TTC549 (cell line): ENCODE measurements at regions not wholly inside any gene's neighbourhood (a gene's known extent, or its start where the extent isn't known, plus 50 kb on each side); places are given as distances from the start of the nearest gene placed in this dataset.

Source experiments
- FAIRE-seq: peaks from 2 replicates; lab custom pipeline; 2012; peaks lifted over from hg19 to GRCh38; lab: Jason Lieb, UNC

- no peak for FAIRE-seq
These were observed 107.7 kb upstream of the MGAT5 start for GRCh38 chr2:134146161-134146560.

- FAIRE-seq, result no peak
These were observed 107.3 kb upstream of the MGAT5 start for GRCh38 chr2:134146620-134147019.

DNA sequence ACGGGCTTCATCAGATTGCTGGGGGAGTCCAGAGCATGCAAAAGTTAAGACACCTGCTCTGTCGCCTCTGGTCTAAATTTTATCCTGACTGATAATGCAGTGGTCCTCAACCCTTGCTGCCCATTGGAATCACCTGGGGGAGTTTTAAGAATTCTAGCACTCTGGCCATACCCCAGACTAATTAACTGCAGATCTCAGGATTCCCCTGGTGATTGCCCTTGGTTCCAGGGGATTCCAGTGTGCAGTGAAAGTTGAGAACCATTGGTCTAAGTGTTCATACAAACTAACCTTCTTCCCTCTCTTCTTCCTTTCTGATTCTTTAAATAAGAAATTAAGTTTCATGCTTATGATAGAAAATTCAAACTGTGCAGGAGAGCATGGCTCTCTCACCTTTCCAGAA, 105.7 kb upstream of the MGAT5 start:
- FAIRE-seq, result no peak

GRCh38 chr2:134148843-134149472, 104.9 kb upstream of the MGAT5 start:
- no peak for FAIRE-seq

GRCh38 chr2:134149904-134150303, 104.0 kb upstream of the MGAT5 start:
- no peak for FAIRE-seq

DNA sequence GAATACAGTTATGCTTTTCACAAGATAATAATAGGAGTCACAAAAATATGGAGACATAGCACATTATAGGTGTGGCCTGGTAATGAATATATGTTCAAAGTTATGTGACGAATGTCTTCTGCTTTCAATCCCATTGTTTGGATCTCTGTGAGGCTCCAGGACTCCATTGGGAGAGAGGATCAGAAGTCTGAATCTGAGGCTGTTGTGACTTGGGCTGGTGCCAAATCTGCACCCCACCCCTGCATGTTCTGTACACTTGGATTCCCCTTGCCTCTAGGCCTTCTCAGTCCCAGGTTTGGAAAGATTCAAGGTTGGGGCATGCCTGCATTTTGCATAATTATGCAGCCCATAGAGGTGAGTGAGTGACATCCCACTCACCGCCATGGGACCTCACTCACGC, 103.1 kb upstream of the MGAT5 start:
- FAIRE-seq, result no peak

DNA sequence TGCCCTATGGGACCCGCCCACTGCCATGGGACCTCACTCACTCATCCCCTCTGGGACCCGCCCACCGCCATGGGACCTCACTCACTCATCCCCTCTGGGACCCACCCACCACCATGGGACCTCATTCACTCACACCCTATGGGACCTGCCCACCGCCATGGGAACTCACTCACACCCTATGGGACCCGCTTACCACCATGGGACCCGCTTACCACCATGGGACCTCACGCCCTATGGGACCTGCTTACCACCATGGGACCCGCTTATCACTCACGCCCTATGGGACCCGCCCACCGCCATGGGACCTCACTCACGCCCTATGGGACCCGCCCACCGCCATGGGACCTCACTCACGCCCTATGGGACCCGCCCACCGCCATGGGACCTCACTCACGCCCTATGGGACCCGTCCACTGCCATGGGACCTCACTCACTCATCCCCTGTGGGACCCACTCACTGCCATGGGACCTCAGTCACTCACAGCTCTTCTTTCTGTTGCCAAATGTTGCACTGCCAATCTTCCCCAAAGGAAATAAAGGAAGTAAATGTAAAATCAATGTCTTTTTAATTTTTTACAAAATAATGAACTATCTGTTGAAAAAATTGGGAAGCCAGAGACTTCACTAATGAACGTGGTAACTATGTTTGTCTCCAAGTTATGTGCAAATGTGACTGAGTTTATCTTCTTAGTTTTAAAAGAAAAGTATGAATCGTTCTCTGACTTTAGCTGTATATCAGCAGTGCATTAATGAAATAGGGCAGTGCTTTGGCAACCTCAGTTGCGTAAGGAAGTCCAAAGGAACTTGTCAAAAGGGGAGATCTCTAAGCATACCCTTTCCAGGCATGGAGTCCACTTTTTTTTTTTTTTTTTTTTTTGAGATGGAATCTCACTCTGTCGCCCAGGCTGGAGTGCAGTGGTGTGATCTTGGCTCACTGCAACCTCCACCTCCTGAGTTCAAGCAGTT, 101.5 kb upstream of the MGAT5 start:
- FAIRE-seq, result no peak

DNA sequence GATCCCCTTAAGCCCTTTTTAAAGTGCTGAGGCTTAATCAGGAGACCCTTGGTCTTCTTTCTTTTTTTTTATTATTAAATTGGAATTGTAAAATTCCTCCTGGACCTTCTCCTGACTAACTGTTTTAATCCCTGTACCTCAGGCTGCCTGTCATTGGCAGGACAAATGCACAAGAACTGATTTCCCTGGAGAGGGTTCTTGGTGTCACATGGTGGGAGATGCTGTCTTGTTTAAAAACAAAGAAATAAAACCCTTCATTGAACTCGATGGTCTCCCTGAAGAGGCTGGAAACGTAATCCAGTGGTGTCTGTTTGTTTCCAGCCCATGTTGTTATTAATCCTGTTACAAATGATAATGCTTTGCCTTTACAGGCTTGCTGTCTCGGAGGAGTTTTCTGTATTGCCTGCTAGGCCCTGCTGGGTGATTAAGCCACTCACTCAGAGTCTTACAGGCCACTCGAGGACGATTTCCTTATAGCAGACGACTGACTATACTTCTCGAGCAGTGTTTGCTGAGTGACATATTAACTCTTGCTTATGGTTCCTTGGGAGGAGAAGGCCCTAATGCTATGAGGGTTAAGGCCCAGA, 100.5 kb upstream of the MGAT5 start:
- no peak for FAIRE-seq

DNA sequence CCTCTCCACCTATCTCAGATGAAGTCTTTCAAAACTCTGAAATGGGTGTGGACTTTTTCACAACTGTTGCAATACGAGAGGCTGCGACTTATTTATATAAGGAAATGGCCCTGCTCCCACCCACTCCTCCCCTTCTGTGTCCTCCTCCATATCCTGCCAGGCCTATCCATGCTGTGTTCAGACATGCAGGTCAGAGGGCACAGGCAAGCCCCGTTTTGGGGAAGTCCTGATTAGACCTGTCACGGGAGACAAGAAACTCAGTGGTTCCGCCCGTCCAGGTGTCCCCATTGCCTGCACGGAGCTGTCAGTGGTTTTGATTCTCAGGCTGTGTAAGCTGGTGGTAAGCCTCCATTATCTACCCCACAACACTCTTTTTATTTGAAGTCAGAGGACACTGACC, 99.6 kb upstream of the MGAT5 start:
- no peak for FAIRE-seq

DNA sequence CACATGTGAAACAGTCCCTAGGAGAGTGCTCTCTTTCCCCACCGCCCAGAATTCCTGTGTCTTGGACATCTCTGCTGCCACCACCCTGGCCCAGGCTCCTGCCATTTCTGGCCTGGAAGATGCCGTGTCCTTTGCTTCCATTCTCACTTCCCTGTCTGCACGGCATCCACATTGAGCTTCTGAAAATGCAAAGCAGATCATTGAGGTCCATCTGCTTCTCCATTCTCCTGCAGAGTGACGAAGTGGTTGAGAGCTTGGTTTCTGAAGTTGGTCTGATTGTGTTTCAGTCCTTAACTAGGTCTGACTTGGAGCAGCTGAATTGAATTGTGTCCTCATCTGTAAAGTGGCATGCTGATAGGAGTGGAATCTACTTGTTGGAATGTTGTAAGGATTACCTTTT, 98.7 kb upstream of the MGAT5 start:
- no peak for FAIRE-seq

DNA sequence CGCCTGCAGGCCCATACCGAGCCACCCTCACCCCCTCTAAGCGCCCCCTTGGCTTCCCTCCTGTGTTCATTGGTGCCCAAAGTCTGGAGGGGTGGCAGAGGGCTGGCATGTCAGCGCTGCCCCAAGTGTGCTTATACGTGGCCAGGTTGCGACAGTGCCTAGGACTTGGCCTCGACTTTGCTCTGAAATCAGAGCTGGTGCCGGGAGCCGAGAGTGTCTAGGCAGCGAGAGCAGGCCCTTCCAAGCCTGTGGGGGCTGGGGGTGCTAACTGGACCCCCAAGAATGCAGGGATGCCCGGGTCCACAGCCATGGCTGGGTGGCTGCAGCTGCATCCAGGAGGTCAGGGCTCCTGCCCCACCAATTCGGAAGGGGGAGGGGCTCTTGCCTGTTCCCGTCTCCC, 95.6 kb upstream of the MGAT5 start:
- no peak for FAIRE-seq

- no peak for FAIRE-seq
These were observed 92.7 kb upstream of the MGAT5 start for GRCh38 chr2:134161170-134161547.

DNA sequence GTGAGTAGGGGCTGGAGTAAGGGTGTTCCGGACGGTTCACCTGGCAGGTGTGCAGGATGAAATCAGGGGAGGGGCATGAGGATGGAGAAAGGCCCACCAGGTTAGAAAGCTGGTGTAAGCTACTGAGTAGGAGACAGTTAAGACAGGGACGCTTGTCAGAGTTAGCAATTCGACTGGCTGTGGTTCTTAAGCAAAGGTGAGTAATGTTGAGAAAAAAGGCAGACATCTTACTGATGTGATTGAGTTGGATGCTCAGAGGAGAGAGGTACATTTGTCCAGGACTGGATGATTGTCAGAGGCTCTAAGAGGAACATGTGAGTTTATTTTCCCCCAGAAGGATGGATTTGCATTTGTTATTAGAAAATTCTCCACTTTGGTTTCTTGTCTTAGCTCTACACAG, 90.5 kb upstream of the MGAT5 start:
- no peak for FAIRE-seq

DNA sequence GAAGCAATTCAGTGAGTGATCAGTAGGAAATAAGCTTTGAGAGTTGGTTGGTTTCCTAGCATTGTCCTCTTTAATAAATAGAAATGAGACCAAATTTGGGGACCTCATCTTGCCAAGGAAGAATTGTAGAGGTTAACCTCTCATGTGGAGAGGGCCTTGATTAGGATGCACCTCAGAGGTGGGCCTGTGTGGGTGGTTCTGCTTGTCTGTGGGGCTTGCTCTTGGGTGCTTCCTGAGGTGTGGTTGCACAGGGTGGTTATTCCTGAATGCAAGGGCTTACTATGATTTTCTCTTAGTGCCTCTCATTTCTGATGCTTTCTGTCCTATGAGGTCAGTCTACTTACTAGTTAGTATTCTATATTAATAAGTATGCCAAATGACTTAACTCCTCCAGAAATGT, 89.6 kb upstream of the MGAT5 start:
- FAIRE-seq, result no peak

DNA sequence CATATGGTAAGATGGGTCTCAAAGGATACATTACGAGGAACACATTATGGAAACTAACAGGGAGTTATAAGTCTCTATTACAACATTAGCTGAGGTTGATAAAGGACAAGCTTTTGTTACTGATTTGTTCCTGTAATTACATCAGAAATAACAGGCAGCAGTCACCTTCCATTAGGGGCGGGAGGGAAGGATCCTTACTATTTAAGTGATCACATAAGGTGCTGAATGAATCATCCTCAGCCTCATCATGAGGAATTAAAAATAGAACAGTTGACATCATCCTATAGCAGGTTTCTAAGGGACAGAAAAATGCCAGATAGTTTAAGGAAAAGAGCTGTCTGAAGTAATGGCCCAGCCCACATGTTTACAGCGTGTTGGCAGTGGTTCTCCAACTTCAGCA, 86.9 kb upstream of the MGAT5 start:
- FAIRE-seq, result no peak

DNA sequence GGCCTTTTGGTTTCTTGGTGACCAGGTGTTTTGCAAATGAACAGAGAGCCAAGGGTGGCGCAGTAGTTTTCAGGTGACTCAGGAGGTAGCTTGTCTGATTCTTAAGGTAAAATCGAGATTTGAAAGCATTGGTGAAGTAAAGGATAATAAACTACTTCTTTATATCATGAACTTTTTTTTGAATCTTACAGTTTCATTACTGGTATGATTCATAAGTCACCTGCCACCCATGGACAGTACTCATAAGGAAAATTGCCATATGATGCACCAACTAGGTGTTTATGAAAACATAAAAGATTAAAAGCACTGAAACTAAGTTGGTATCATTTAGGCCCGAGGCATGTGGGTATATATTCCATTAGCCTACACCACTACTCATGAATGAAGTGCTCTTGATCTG, 84.1 kb upstream of the MGAT5 start:
- FAIRE-seq, result no peak

DNA sequence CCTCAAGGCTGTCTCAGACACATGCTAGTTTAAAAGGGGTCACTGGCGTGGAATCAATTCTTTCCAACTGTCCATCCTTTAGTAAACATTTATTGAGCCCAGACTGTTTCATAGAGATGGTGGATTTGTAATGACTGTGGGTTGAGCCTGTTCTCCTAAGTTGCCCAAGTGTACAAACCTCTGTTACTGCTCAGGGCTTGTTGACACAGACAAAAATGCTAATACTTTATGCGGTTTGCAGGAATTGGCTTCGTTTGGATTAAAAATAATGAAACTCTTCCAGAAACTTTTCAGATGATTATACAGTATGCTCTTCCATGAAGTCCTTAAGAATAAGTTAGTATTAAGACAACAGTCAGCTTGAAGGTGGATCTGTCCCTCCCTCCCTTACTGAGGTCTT, 83.6 kb upstream of the MGAT5 start:
- FAIRE-seq, result no peak

GRCh38 chr2:134170700-134171099, 83.2 kb upstream of the MGAT5 start:
- FAIRE-seq, result no peak

DNA sequence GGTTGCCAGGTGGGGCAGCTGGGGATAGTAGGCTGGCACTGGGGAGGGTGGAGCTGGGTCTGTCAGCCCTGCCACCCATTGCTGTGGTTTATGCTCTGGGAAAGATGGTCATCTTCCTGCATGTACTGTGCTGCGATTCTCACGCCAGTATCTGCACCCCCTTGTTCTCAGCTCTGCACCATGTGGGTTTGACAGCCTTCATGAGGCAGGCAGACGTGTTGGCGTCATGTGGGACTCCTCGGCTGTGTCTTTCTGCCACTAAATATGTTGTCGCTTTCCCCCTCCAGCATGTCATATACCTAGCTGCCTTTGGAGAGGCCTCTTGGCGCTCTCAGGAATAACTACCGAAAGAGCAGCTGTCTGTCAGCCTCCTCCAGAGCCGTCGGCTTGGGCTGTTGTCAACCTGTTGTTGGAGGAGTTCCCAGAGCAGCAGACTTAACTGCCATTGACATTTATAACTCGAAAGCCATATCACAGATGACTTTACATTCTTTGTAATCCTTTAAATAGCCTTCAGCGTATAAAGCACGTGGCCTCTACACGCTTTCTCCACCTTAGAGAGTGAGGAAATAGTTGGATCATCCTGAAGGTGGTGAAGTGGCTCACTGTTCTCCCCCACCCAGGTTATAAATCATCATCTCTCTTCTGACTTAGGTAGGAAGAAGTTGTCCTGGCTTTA, 80.4 kb upstream of the MGAT5 start:
- FAIRE-seq, result no peak

DNA sequence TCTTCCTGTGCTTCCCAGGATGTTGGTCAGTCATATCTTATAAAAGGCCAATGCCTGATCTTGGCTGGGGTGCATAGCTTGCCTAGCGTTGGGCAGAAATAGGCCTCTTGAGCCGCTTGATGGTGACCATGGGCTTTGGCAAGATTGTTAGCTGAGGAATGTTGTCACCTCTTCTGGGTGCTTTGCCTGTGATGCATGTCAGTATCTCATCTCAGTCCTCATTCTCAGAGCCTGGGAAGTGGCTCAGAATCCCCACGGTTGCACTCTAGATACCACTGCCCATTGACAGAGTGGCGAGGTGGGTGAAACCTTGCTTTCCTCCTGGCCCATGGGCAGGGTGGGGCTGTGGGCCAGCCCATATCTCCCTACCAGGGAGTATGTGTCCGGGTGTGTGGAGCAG, 79.2 kb upstream of the MGAT5 start:
- no peak for FAIRE-seq

DNA sequence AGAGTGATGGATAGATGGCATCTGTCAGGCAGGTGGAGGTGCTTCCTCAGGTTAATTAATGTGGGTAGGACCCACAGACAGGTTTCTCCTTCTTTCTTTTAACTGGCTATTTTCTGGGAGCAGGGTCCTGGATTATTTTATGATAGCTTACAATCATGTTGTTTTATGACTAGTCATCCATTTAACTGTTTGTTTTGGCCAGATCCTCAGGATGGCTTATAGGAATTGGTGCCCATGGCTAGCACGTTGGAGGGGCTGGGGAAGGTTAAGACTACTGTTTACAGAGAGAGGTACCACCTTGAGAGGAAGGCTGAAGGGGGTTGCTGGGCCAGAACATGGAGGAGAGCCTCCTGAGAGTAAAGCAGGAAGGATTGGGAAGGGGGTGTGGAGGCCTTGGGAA, 78.0 kb upstream of the MGAT5 start:
- no peak for FAIRE-seq

GRCh38 chr2:134177351-134177931, 76.4 kb upstream of the MGAT5 start:
- no peak for FAIRE-seq
